GM19351 (cell line): ENCODE measurements at regions not wholly inside any gene's neighbourhood (a gene's known extent, or its start where the extent isn't known, plus 50 kb on each side); places are given as distances from the start of the nearest gene placed in this dataset.

Experiments
- ATAC-seq: cut with Tn5 transposase; IDR thresholded peaks from one replicate; pipeline ENCODE4 v1.9.1; 2021; ENCODE audit warnings: mild to moderate bottlenecking, moderate library complexity; ENCODE audit not compliant: unreplicated experiment

DNA sequence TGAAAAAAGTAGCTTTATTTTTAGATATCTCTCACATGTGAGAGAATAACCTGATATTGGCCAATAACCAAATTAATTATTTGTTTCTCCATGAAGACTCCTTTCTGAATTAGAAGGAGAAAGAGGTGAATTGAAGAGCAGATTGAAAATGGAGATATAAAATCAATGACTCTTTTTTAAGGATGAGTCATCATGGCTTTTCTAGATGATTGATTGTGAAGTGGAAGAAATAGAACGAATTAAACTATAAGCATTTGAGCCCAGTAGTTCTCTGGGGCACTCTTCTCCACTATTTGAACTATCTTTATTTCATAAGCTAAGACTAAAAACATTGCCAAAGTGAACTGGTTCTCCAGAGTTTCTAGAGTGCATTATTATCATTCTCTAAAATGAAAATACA is 137.2 kb upstream of the EDNRA start:
- ATAC-seq = no peak

DNA sequence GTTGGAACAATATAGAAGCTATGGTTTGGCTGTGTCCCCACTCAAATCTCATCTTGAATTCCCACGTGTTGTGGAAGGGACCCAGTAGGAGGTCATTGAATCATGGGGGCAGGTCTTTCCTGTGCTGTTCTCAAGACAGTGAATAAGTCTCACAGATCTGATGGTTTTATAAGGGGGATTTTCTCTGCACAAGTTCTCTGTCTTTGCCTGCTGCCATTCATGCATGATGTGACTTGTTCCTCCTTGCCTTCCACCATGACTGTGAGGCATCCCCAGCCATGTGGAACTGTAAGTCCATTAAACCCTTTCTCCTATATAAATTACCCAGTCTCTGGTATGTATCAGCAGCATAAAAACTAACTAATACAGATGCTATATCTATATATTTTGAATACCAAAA is 135.2 kb upstream of the EDNRA start:
- ATAC-seq = no peak

DNA sequence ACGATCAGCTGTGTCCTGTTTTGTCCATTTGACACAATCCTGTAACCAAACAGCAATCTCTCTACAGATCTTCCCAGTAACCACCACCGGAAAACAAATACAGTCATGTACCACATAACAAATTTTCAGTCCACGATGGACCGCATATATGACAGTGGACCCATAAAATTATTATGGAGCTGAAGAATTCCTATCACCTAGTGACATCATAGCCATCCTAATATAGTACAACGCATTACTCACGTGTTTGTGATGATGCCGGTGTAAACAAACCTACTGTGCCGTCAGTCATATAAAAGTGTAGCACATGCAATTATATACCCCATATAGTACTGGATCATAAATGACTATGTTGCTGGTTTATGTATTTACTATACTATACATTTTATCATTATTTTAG is 133.7 kb upstream of the EDNRA start:
- no peak for ATAC-seq

DNA sequence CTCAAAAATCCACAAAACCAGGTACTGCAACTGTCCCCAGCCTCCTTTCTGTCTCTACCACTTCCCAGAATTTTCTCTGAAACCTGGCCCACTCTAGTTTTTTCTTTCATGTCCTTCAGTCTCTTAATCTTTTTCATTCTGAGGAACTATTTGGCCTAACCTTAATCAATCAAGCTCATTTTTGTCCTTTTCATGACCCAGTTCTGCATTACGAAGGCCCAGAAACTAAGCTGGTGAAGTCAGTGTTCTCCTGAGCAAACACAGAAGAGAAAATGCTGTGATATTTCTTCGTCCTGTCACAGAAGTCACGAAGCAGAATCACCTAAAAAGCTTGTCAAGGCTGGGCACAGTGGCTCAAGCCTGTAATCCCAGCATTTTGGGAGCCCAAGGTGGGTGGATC is 131.7 kb upstream of the EDNRA start:
- no peak for ATAC-seq

DNA sequence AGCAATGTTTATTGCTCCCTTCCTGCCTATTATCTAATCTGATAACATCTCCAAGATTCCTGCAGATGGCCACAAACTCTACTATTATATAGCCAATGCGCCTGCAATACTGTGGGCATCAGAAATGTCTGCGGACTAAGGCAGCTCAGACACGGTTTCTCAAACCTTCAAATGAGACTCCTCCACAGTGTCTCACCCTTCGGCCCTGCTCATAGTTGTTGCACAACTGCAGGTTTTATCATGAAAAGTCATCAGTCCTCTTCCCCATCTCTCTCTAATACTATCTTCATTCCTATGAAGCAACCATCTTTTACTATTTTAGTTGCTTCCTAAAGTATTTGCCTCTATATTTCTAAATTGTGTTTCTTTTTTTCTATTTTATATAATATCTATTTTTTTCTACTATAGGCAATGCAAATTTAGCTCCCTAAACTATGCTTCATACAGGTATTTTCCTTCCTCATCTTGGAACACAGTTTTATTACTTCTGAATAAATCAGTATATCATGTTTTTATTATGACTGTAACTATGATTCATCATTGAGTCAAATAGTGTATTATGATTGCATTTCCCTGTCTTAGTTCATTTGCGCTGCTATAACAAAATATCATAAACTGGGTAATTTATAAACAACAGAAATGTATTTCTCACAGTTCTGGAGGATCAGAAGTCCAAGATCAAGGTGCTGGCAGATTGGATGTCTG is 129.7 kb upstream of the EDNRA start:
- ATAC-seq = no peak

DNA sequence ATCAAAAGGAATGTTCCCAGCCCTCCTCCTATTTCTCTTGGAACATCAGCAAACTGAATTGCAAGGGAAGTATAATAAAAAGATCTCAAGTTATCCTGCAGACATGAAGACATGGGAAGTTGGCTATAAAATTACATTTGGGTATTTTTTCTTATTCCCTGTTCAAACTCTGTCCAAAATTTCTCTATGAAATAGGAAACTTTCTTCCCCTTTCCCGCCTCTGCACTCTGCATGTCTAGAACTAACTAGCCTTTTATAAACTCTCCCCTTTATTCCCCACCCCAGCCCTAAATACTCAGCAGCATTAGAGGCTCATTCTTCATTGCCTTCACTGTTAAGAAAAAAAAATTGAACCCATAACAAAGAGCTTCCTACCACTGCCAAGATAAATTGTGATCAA is 126.7 kb upstream of the EDNRA start:
- ATAC-seq = no peak

DNA sequence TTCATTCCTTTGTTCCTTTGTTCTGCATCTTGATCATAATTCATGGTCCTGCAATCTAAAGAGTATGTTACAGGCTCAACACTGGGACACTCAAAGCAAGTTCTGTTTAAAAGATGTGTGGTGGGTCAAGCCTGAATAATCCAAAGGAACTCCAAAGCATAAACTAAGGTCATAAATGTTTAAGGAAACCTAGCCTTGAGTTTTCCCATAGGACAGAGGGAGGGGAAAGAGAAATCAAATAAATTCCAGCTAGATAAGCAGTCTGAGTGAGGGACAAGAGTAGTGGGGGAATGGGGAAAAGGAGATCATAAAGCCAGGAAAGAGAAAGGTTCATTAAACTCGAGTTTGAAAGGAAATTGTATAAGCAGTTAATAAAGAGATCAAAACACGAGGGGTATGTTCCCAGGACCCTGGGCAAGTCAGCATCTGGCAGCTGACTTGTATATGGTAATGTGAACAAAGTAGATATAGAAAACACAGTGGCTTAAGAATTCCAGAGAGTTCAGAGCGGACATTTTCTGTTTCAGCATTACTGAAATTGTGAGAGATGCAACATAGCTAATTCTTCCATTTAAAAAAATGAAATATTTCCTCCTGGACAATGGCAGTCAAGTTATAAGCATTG is 125.8 kb upstream of the EDNRA start:
- no peak for ATAC-seq

DNA sequence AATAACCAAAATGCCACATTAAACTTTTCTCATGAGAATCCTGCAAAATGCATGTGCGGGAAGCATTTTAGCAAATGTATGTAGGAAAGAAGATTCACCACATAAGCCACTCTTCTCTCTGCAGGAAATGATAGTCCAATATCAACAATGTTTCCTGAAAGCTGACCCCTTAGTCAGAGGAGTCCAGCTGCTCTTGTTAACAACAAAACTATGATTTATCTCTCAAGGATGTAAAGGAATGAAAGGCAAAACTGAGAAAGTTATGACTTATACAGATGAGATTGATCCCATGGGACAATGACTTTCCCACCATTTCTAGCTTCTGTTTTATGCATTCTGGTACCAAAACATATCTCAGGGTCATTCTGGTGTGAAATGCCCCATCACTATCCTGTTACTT is 125.0 kb upstream of the EDNRA start:
- ATAC-seq = no peak

DNA sequence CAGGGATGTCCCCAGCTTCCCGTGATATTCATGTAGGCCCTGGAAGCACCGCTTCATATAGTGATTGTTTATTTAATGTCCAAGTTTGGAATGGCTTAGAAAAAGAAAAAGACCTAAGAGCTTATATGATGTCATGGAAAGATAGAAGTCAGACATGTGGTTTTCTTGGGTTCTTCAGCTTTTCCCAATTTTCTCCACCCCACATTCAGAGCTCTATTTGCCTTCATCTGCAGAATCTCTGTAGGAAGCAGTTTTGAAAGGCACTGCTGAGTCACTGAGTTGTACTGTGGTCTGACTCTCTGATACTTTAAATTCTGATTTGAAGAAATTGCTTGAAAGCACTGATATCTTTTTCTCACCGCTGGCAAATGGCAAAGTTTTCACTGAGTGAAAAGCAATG is 120.6 kb upstream of the EDNRA start:
- ATAC-seq = no peak

DNA sequence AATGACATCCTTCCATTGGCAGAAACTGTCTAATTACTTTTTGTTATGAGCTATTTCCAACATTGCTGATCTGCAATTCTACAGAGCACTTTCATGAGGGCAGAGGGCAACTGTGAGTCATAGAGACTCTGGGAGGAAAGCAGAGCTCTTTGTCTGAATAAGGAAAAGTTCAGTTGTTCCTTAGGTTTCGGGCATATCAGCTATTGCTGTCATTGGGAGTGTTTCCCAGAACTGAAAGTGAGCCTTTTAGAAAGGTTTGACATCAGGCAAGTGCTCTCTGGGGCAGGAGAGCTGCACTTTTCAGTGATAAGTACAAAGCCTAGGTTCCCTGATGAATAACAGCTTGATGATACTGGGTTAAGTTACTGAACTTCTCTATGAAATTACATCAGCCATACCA is 119.2 kb upstream of the EDNRA start:
- no peak for ATAC-seq

DNA sequence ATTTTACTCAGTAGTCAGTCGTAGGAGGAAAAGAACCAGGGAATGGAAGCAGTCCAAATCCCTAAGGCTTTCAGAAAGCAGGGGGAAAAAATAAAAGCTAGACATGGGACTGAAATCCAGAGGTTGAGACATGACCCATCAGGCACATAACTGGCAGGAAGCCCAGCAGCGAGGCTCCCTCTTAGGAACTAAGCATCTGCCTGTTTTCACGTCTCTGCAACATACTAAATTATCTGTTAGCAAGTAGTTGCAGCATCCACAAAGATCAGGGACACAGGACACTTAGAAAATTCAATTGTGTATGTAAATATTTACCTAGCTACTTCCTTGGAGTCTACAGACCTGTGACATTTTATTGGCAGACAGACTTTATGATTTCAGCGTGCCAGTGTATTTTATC is 118.0 kb upstream of the EDNRA start:
- ATAC-seq = no peak

DNA sequence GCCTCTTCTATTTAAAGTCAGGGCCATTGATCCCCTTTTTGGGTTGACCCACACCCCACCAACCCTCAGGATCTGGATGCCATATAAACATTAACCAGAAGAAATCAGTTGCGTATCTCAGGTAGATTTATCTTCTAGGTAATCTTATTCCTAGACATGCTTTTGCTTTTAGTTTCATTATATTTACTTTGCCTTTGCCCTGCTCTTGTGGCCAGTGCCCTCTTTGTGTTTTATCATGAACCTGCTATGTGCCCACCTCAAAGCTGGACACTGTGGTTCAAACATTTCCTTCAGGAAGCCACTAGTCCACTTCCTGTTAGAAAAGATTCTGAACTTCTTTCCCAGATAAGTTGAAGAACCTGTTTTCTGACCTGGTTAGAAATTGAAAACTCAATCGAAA is 117.4 kb upstream of the EDNRA start:
- ATAC-seq = no peak

DNA sequence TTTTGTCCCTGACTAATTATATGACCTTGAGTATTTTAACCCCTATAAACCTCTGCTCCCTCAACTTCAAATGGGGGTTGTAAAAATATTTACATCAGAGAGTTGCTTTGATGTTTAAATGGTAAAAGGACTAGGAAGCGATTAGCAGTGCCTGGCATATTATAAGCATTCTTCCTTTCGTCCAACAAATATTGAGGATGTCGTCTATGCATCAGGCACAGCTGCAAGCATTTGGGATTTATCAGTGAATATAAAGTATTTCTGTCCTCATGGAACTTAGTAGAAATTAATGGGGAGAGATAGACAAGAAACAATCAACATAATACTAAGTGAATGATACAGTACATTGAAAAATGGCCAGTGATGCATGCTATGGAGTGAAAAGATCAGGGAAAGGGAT is 115.5 kb upstream of the EDNRA start:
- ATAC-seq = no peak

DNA sequence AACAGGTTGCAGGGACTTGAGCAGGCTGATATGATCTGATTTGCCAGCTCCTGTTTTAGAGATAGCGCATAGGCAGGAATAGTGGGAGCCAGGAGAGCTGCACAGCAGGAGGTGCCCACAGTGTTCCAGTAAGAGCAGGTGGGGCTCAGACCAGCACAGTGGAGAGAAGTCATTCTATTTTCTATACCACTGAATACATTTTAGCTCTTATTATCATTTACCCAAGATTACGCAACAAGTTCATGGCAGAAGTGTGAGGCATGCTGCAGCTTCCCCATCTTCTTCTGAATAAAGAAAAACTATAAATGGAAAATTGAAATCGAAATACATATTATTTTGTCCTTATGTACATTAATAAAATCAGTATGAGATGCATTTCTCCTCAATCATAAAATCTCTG is 114.7 kb upstream of the EDNRA start:
- ATAC-seq = no peak

DNA sequence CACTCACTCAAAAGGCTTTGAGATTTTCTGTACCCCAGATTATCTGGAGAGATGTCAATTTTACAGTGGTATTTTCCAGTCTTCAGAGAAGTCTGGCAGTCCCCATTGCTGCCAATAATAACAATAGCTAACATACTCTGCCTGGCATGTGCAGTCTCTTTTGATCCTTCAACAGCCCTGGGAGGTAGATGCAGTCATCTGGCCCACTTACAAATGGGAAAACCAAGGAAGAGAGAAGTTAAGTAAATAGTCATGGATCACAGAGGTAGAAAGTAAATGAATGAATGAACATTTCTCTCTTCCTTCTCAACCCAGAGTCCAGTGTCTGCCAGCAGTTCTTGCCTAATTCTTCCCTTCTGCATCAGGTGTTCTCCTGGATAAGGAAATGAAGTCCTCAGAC is 113.0 kb upstream of the EDNRA start:
- ATAC-seq = no peak

DNA sequence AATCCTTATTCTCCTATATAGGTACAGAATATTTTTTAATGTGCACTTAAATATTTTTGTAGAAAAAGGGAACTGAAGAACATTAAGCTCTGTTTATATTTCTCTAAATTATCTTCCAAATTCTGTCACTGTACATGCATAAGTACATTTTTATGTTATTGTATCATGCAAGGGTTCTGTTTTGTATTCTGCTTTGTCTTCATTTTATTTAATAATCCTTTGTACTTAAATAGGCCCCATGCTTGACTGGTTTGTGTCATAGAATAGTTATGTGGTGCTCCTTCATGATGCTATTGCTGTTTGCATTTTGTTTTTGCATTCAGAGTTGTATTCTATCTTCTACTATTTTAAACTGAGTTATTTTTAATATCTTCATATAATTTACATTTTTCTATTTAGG is 111.9 kb upstream of the EDNRA start:
- no peak for ATAC-seq

DNA sequence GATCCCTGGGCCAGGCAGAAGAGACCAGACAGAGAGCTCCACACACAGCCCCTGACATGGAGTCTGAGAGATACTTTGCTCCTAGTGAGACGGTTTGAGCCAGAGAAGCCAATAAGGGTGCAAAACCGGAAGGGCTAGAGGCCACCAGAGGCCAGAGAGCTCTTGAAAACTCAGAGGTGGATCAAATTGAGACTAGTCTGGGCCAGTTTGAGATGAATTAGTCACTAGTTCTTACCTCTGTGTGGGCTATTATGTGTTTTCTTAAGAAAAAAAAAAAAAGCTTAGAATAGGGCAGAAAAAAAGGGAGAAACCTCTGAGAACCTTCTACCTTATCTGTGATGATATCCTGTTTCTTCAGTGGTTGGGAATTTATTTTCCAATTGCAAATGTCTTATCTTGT is 110.4 kb upstream of the EDNRA start:
- no peak for ATAC-seq

DNA sequence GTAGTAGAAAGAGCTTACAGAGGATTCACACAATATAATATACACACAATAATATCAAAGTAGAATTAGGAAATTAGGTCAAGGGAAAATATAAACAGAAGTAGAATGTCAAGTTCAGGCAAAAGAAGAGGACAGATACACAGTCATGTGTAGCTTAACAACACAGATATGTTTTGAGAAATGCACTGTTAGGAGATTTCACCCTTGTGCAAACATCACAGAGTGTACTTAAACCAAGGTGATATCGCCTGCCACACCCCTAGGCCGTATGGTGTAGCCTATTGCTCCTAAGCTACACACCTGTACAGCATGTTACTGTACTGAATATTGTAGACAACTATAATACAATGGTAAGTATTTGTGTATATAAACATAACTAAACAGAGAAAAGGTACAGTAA is 110.0 kb upstream of the EDNRA start:
- ATAC-seq = no peak

DNA sequence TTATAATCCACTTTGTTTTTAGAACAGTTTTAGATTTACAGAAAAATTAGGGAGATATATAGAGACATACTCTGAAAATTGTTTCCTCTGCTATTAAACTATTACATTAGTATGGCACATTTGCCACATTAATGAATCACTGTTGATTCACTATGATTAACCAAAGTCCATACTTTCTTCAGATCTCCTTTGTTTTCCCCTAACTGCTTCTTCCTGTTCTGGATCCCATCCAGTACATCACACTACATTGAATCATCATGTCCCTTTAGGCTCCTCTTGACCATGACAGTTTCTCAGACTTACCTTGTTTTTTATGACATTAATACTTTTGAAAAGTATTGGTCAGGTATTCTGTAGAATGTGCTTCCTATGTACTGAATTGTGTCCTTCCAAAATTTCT is 109.2 kb upstream of the EDNRA start:
- ATAC-seq = no peak

DNA sequence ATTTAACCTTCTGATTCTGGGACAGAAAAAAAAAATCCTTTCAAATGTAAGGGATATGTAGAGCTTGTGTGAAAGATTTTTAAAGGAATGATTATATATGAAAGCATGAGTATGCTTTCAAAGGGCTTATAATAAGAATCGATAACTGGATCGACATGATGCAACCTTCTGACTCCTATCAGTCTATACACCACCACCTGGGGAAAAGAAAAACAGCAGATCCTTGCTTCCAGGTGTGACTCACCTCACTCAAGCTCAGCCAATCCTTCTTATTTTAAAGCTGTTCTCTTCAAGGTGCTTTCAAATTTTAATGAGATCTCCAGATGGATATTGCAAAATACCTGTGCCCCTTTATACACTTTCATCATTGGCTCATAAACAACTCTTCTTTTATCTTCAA is 102.1 kb upstream of the EDNRA start:
- no peak for ATAC-seq

DNA sequence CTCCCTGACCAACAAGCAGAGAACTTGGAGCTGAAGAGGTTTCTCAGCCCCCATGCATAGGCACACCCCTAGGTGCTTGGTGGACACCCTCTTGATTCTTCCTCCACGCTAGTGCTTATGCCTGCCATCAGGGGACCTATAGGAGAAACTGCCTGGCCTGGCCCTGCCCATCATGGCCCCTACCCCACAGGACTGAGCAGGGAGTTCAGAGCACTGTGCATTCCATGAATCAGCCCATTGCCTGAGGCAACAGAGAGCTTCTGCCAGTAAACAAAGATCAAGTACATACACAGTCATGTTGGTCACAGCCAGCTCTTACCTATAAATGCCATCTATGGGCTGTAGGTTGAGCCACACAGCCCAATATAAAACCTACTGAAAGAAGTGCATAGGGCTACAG is 99.1 kb upstream of the EDNRA start:
- no peak for ATAC-seq

DNA sequence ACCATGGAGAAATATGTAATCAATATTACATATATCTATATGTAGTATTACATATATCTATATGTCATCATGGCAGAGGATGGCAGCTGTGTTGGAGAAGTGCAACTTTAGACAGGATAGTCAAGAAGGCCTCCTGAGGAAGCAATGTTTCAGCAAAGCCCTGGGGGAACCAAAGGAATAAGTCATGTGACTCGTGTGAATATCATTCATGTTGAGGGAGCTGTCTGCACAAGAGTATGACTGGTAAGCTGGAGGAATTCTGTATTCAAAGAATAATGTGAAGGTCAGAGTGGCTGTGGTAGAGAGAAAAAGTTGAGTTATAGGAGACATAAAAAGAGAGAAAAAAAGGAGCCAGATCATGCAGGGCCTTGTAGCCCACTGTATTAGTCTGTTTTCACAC is 92.9 kb upstream of the EDNRA start:
- ATAC-seq = no peak

DNA sequence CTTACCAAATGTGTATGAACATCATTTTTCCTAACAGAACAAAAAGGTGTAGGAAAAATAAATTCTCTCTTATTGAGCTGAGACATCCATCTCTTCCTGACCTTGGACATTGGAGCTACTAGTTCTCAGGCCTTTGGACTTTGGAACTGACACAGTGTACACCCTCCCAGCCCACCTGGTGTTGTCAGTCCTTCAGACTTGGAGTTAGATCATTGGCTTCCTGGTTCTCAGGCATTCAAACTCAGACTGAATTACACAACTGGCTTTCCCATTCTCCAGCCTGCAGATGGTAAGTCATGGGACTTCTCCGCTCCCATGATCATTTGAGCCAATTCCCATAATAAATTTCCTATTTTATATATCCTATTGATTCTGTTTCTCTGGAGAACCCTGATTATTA is 84.8 kb upstream of the EDNRA start:
- ATAC-seq = no peak
